ENCODE measurements at regions not wholly inside any gene's neighbourhood (a gene's known extent, or its start where the extent isn't known, plus 50 kb on each side); places are given as distances from the start of the nearest gene placed in this dataset.

GRCh38 chr12:84727961-84728360 lies 184.6 kb downstream of the SLC6A15 start:
- no peak overlapping the region for H3K4me3 ChIP-seq (ENCODE audit: low read length in 2 of 2)
- H2BK5ac ChIP-seq (ENCODE audit: low read length) = no peak overlapping the region
- H2BK120ac ChIP-seq (ENCODE audit: low read depth, low read length) = no peak overlapping the region
- no peaks in the 10 kb centered on the region for H3K27me3 ChIP-seq (ENCODE audit: control insufficient read depth in 3 of 3, insufficient read depth in 3 of 3, low read depth in 1 of 3, low read length in 3 of 3)
- H4K8ac ChIP-seq (ENCODE audit: low read depth, low read length) = no peak overlapping the region
- H3K79me1 ChIP-seq (ENCODE audit: low read depth, low read length) = no peaks in the 10 kb centered on the region
- H2BK15ac ChIP-seq (ENCODE audit: low read length) = no peak overlapping the region
- no peak overlapping the region for H2AK5ac ChIP-seq (ENCODE audit: low read depth, low read length)
- H3K36me3 ChIP-seq (replicated peaks in 1 of 2; ENCODE audit: control insufficient read depth in 2 of 2, insufficient read depth in 2 of 2, low read length in 2 of 2) = no peaks in the 10 kb centered on the region
- peak overlapping the region; percentile 23 for H2AFZ ChIP-seq (ENCODE audit: low read length)
- H3K4me2 ChIP-seq (ENCODE audit: insufficient read depth, low read length, poor library complexity, severe bottlenecking) = no peak overlapping the region
- no peak overlapping the region for H3K14ac ChIP-seq (ENCODE audit: low read length)
- no peak overlapping the region for H3K9ac ChIP-seq (ENCODE audit: low read depth, low read length, poor library complexity)
- no peak overlapping the region for H2BK12ac ChIP-seq (ENCODE audit: low read length)
- peaks cover 0 to 6% of the 10 kb centered on the region in 2 donors for H3K4me1 ChIP-seq (ENCODE audit: control insufficient read depth in 2 of 2, insufficient read depth in 1 of 2, low read depth in 1 of 2, low read length in 2 of 2)
- no peak overlapping the region for H3K4ac ChIP-seq (ENCODE audit: low read length)
- H3K27ac ChIP-seq (replicated peaks; ENCODE audit: low read length) = no peak overlapping the region
- H3K23ac ChIP-seq (ENCODE audit: low read depth, low read length, poor library complexity) = no peak overlapping the region
- H3K9me3 ChIP-seq (replicated peaks in 1 of 2; ENCODE audit: control insufficient read depth in 2 of 2, insufficient read depth in 1 of 2, low read depth in 1 of 2, low read length in 2 of 2) = no peaks in the 10 kb centered on the region
- H4K91ac ChIP-seq (ENCODE audit: low read depth, low read length, poor library complexity) = no peak overlapping the region
- no CpG with 5 or more reads among the region's 3 CpGs for WGBS, 2 donors (ENCODE audit: extremely low coverage in 2 of 2, insufficient read length in 2 of 2, insufficient replicate concordance in 1 of 2)
- DNase-seq (ENCODE audit: low spot score) = no peak
- H3K18ac ChIP-seq (ENCODE audit: low read length) = no peak overlapping the region

GRCh38 chr12:84726780-84727179 lies 185.8 kb downstream of the SLC6A15 start:
- H3K79me1 ChIP-seq (ENCODE audit: low read depth, low read length) = no peaks in the 10 kb centered on the region
- no peak overlapping the region for H3K27ac ChIP-seq (replicated peaks; ENCODE audit: low read length)
- no peak overlapping the region for H3K18ac ChIP-seq (ENCODE audit: low read length)
- no peak overlapping the region for H2BK12ac ChIP-seq (ENCODE audit: low read length)
- H3K36me3 ChIP-seq (replicated peaks in 1 of 2; ENCODE audit: control insufficient read depth in 2 of 2, insufficient read depth in 2 of 2, low read length in 2 of 2) = no peaks in the 10 kb centered on the region
- H3K14ac ChIP-seq (ENCODE audit: low read length) = no peak overlapping the region
- no peak overlapping the region for H2AFZ ChIP-seq (ENCODE audit: low read length)
- no CpG with 5 or more reads among the region's 2 CpGs for WGBS, 2 donors (ENCODE audit: extremely low coverage in 2 of 2, insufficient read length in 2 of 2, insufficient replicate concordance in 1 of 2)
- H2BK15ac ChIP-seq (ENCODE audit: low read length) = no peak overlapping the region
- no peak overlapping the region for H2BK120ac ChIP-seq (ENCODE audit: low read depth, low read length)
- no peak for DNase-seq (ENCODE audit: low spot score)
- H3K23ac ChIP-seq (ENCODE audit: low read depth, low read length, poor library complexity) = no peak overlapping the region
- H2BK5ac ChIP-seq (ENCODE audit: low read length) = no peak overlapping the region
- H2AK5ac ChIP-seq (ENCODE audit: low read depth, low read length) = no peak overlapping the region
- H4K8ac ChIP-seq (ENCODE audit: low read depth, low read length) = no peak overlapping the region
- H3K4me1 ChIP-seq (ENCODE audit: control insufficient read depth in 2 of 2, insufficient read depth in 1 of 2, low read depth in 1 of 2, low read length in 2 of 2) = peaks cover 0 to 6% of the 10 kb centered on the region in 2 donors
- H3K9me3 ChIP-seq (replicated peaks in 1 of 2; ENCODE audit: control insufficient read depth in 2 of 2, insufficient read depth in 1 of 2, low read depth in 1 of 2, low read length in 2 of 2) = no peaks in the 10 kb centered on the region
- no peak overlapping the region for H3K4ac ChIP-seq (ENCODE audit: low read length)
- H4K91ac ChIP-seq (ENCODE audit: low read depth, low read length, poor library complexity) = no peak overlapping the region
- H3K4me3 ChIP-seq (ENCODE audit: low read length in 2 of 2) = no peak overlapping the region
- no peaks in the 10 kb centered on the region for H3K27me3 ChIP-seq (ENCODE audit: control insufficient read depth in 3 of 3, insufficient read depth in 3 of 3, low read depth in 1 of 3, low read length in 3 of 3)
- no peak overlapping the region for H3K9ac ChIP-seq (ENCODE audit: low read depth, low read length, poor library complexity)
- H3K4me2 ChIP-seq (ENCODE audit: insufficient read depth, low read length, poor library complexity, severe bottlenecking) = no peak overlapping the region

GRCh38 chr12:84723988-84724387 lies 188.6 kb downstream of the SLC6A15 start:
- Histone ChIP-seq H3K9ac (ENCODE audit: low read depth, low read length, poor library complexity) (no peak overlapping the region), H3K4ac (ENCODE audit: low read length) (no peak overlapping the region), H2BK120ac (ENCODE audit: low read depth, low read length) (no peak overlapping the region), H3K23ac (ENCODE audit: low read depth, low read length, poor library complexity) (no peak overlapping the region), H3K27ac (replicated peaks; ENCODE audit: low read length) (no peak overlapping the region), H3K27me3 (ENCODE audit: control insufficient read depth in 3 of 3, insufficient read depth in 3 of 3, low read depth in 1 of 3, low read length in 3 of 3) (no peaks in the 10 kb centered on the region), H3K4me1 (ENCODE audit: control insufficient read depth in 2 of 2, insufficient read depth in 1 of 2, low read depth in 1 of 2, low read length in 2 of 2) (peaks cover 0 to 6% of the 10 kb centered on the region in 2 donors), H3K36me3 (replicated peaks in 1 of 2; ENCODE audit: control insufficient read depth in 2 of 2, insufficient read depth in 2 of 2, low read length in 2 of 2) (no peaks in the 10 kb centered on the region), H2AFZ (ENCODE audit: low read length) (peak overlapping the region; percentile 17), H3K79me1 (ENCODE audit: low read depth, low read length) (no peaks in the 10 kb centered on the region), H3K4me3 (ENCODE audit: low read length in 2 of 2) (no peak overlapping the region), H3K18ac (ENCODE audit: low read length) (no peak overlapping the region), H4K91ac (ENCODE audit: low read depth, low read length, poor library complexity) (no peak overlapping the region), H2BK12ac (ENCODE audit: low read length) (no peak overlapping the region), H2BK15ac (ENCODE audit: low read length) (no peak overlapping the region), H3K14ac (ENCODE audit: low read length) (no peak overlapping the region), H2BK5ac (ENCODE audit: low read length) (no peak overlapping the region), H4K8ac (ENCODE audit: low read depth, low read length) (no peak overlapping the region), H2AK5ac (ENCODE audit: low read depth, low read length) (no peak overlapping the region), H3K4me2 (ENCODE audit: insufficient read depth, low read length, poor library complexity, severe bottlenecking) (no peak overlapping the region), H3K9me3 (replicated peaks in 1 of 2; ENCODE audit: control insufficient read depth in 2 of 2, insufficient read depth in 1 of 2, low read depth in 1 of 2, low read length in 2 of 2) (no peaks in the 10 kb centered on the region)
- no CpG with 5 or more reads among the region's 2 CpGs for WGBS, 2 donors (ENCODE audit: extremely low coverage in 2 of 2, insufficient read length in 2 of 2, insufficient replicate concordance in 1 of 2)
- no peak for DNase-seq (ENCODE audit: low spot score)

- no peak overlapping the region for H3K27ac ChIP-seq (replicated peaks; ENCODE audit: low read length)
- no peak overlapping the region for H2BK12ac ChIP-seq (ENCODE audit: low read length)
- H3K4me3 ChIP-seq (ENCODE audit: low read length in 2 of 2) = no peak overlapping the region
- H3K79me1 ChIP-seq (ENCODE audit: low read depth, low read length) = no peaks in the 10 kb centered on the region
- no CpG with 5 or more reads among the region's 1 CpG for WGBS, 2 donors (ENCODE audit: extremely low coverage in 2 of 2, insufficient read length in 2 of 2, insufficient replicate concordance in 1 of 2)
- no peaks in the 10 kb centered on the region for H3K36me3 ChIP-seq (replicated peaks in 1 of 2; ENCODE audit: control insufficient read depth in 2 of 2, insufficient read depth in 2 of 2, low read length in 2 of 2)
- no peak overlapping the region for H4K91ac ChIP-seq (ENCODE audit: low read depth, low read length, poor library complexity)
- no peak overlapping the region for H4K8ac ChIP-seq (ENCODE audit: low read depth, low read length)
- H2AFZ ChIP-seq (ENCODE audit: low read length) = no peak overlapping the region
- no peaks in the 10 kb centered on the region for H3K27me3 ChIP-seq (ENCODE audit: control insufficient read depth in 3 of 3, insufficient read depth in 3 of 3, low read depth in 1 of 3, low read length in 3 of 3)
- no peak for DNase-seq (ENCODE audit: low spot score)
- H3K9ac ChIP-seq (ENCODE audit: low read depth, low read length, poor library complexity) = no peak overlapping the region
- no peak overlapping the region for H2BK5ac ChIP-seq (ENCODE audit: low read length)
- H3K14ac ChIP-seq (ENCODE audit: low read length) = no peak overlapping the region
- H2BK15ac ChIP-seq (ENCODE audit: low read length) = no peak overlapping the region
- no peak overlapping the region for H3K4me2 ChIP-seq (ENCODE audit: insufficient read depth, low read length, poor library complexity, severe bottlenecking)
- H3K4ac ChIP-seq (ENCODE audit: low read length) = no peak overlapping the region
- H3K23ac ChIP-seq (ENCODE audit: low read depth, low read length, poor library complexity) = no peak overlapping the region
- H3K9me3 ChIP-seq (replicated peaks in 1 of 2; ENCODE audit: control insufficient read depth in 2 of 2, insufficient read depth in 1 of 2, low read depth in 1 of 2, low read length in 2 of 2) = no peaks in the 10 kb centered on the region
- H3K18ac ChIP-seq (ENCODE audit: low read length) = no peak overlapping the region
- no peak overlapping the region for H2BK120ac ChIP-seq (ENCODE audit: low read depth, low read length)
- peaks cover 0 to 2% of the 10 kb centered on the region in 2 donors for H3K4me1 ChIP-seq (ENCODE audit: control insufficient read depth in 2 of 2, insufficient read depth in 1 of 2, low read depth in 1 of 2, low read length in 2 of 2)
- no peak overlapping the region for H2AK5ac ChIP-seq (ENCODE audit: low read depth, low read length)
These were observed 192.6 kb downstream of the SLC6A15 start for GRCh38 chr12:84719997-84720396.

Data from neuronal stem cell (in vitro differentiated cells).